Kidney (tissue), 10 donors: ENCODE measurements at regions not wholly inside any gene's neighbourhood (a gene's known extent, or its start where the extent isn't known, plus 50 kb on each side); places are given as distances from the start of the nearest gene placed in this dataset.
"Not testable (repeated sequence)": the region's sequence is repeated elsewhere in the genome, so short reads cannot be mapped to it uniquely, and the experiment has no call there.

Experiments
- DNase-seq, 5 donors: peaks; one replicate each; pipeline ENCODE4 v3.0.0-alpha.2; 2013 to 2020
- FAIRE-seq: peaks from 2 replicates; lab custom pipeline; 2012; peaks lifted over from hg19 to GRCh38; lab: Jason Lieb, UNC
- H3K27ac ChIP-seq, 2 donors: one replicate each; pipeline ENCODE4 v1.7.0; 2013; ENCODE audit warnings: low read depth in 2 of 2, low read length in 2 of 2, inconsistent platforms in 1 of 2
- H3K27me3 ChIP-seq: one replicate; pipeline ENCODE4 v1.7.1; 2013; ENCODE audit warnings: low read length, inconsistent platforms; ENCODE audit not compliant: control insufficient read depth, insufficient read depth
- H3K36me3 ChIP-seq, 3 donors: one replicate each; pipeline versions ENCODE4 v1.7.0 to v1.7.1; 2013; ENCODE audit warnings: low read length in 3 of 3, control low read depth in 1 of 3, inconsistent platforms in 1 of 3; ENCODE audit not compliant: insufficient read depth in 3 of 3, control insufficient read depth in 2 of 3
- H3K4me1 ChIP-seq, 3 donors: one replicate each; pipeline versions ENCODE4 v1.7.0 to v1.7.1; 2013; ENCODE audit warnings: low read length in 3 of 3, inconsistent platforms in 1 of 3, low read depth in 1 of 3; ENCODE audit not compliant: control insufficient read depth in 2 of 3, insufficient read depth in 2 of 3
- H3K4me3 ChIP-seq, 3 donors: one replicate each; pipeline versions ENCODE4 v1.7.0 to v1.8.1; 2013; ENCODE audit warnings: low read length in 3 of 3, control low read depth in 1 of 3, inconsistent platforms in 1 of 3
- H3K9ac ChIP-seq, 3 donors: one replicate each; pipeline versions ENCODE4 v1.7.0 to v1.7.1; 2013; ENCODE audit warnings: low read length in 3 of 3, control low read depth in 1 of 3, inconsistent platforms in 1 of 3
- H3K9me3 ChIP-seq, 3 donors: one replicate each; pipeline versions ENCODE4 v1.7.0 to v1.7.1; 2013; ENCODE audit warnings: low read length in 3 of 3, control low read depth in 1 of 3, inconsistent platforms in 1 of 3; ENCODE audit not compliant: control insufficient read depth in 2 of 3, insufficient read depth in 1 of 3
- intact Hi-C: fragments of 100-400 bp; cut with DNase I; formaldehyde crosslinking; loops from one replicate; pipeline ENCODE4 v1.11.1; 2022
- donor health status: control.
- donor health status: control.
- donor health status: DM: yes; HTN: yes; CAD: no.
- donor health status: Normal renal cell carcinoma (clear cell type).

DNA sequence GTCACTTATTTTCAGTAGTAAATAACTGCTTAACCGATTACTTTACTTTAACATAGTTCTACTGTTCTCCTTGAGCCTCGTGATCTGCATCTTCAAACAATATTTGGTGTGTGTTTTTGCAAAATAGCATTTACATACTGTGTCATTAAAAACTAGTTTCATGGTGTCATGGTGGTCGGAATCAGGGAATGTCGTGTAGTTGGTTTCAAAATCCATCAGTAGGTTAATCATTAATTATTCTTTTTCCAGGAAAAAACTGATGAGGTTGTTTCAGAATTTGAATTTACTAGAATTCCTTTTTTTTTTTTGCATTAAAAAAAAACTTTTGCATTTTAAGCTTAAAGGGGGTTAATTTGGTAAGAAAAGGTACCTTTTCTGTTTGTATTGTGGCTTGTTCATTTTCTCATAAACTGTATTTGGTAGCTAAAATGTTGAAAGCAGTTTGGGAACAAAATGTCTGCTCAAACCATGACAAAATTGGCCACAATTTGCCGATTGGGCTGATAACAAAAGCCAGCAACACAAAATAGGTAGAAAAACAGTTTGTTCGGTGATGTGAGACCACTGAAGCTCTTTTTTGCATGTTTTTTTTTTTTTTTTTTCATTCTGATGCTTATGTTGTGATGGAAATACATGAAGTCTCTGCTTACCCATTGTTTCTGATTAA lies 234.9 kb upstream of the PLGLB2 start:
- DNase-seq, H3K27me3 ChIP-seq, H3K9me3 ChIP-seq, H3K36me3 ChIP-seq, H3K4me3 ChIP-seq, FAIRE-seq, H3K9ac ChIP-seq, intact Hi-C loops, H3K4me1 ChIP-seq, H3K27ac ChIP-seq: not testable (repeated sequence)

DNA sequence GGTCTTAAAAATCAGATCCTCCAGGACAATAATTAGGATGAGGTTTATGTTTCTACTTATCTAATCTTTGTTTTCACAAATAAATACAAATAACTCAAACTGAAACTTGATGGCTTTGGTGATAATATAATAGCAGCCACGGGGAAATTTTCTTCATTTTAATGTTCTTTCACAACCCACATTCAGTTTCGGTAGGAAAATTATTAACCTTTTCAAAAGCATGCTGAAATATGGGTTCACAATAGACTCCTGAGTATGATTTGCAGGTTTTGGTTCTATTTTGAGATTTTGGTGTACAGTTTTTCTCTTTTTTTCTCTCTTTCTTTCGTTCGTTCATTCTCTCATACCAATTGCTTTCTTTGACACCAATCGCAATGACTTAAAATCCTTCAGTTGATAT lies 233.9 kb upstream of the PLGLB2 start:
- H3K9me3 ChIP-seq, H3K4me1 ChIP-seq, H3K27me3 ChIP-seq, H3K4me3 ChIP-seq, intact Hi-C loops, DNase-seq, FAIRE-seq, H3K27ac ChIP-seq, H3K36me3 ChIP-seq, H3K9ac ChIP-seq: not testable (repeated sequence)

DNA sequence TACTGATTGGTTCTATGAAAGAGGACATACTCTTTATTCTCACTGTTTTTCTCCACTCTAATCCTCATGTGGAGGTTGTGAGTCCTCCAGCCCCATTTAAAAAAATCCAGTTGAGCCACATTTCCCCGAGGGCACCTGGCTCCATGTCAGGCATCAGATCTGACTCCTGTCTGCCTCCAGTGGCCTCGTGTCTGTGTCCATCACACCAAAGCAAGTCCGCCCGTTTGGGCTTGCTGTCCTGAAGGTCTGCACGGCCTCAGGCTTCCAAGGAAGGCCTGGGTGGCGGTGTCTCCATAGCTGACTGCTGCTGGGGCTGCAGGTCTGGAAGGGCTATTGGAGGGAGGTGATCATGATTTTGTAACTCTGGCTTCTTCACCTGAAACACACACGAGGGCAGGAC lies 233.4 kb upstream of the PLGLB2 start:
- H3K9me3 ChIP-seq, H3K27ac ChIP-seq, DNase-seq, FAIRE-seq, H3K9ac ChIP-seq, H3K4me3 ChIP-seq, H3K36me3 ChIP-seq, H3K27me3 ChIP-seq, intact Hi-C loops, H3K4me1 ChIP-seq: not testable (repeated sequence)

DNA sequence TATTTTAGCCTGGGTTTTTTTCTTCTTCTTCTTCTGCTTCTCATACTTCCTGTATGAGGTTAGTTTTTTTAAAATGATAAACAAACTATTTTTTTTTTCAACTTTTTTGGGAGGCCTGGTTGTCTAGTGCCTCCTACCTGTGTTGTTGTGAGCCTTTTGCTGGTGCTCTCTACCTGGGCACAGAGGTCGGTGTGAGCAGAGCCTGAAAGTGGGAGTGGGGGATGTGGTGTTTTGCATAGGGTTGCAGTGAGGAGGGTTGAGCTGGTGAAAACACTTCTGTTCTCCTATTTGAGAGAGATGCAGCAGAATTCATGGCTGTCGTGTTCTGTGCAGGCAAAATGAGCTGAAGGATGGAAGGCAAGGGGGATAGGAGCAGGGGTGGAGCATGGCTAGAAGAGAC lies 232.7 kb upstream of the PLGLB2 start:
- H3K27ac ChIP-seq, intact Hi-C loops, H3K27me3 ChIP-seq, H3K9ac ChIP-seq, H3K9me3 ChIP-seq, FAIRE-seq, H3K4me1 ChIP-seq, DNase-seq, H3K36me3 ChIP-seq, H3K4me3 ChIP-seq: not testable (repeated sequence)

DNA sequence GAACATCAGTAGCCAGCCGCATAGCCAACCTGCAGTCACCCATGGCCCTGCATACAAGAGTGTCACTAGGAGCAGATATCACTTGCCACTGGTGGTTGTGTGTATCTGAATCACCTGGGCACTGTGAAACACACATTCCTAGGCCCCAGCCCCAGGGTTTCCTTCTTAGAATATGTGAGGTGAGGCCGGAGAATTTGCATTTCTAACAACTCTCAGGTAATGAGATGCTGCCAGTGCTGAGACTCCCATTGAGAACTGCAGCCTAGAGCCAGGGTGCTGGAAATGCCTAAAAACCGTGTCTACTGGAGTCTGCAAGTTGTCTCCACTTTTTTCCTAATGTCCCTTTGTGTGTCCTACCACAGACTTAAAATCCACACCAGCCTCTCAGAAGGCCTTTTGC lies 232.0 kb upstream of the PLGLB2 start:
- H3K4me3 ChIP-seq, H3K36me3 ChIP-seq, DNase-seq, H3K27me3 ChIP-seq, intact Hi-C loops, FAIRE-seq, H3K27ac ChIP-seq, H3K4me1 ChIP-seq, H3K9me3 ChIP-seq, H3K9ac ChIP-seq: not testable (repeated sequence)

DNA sequence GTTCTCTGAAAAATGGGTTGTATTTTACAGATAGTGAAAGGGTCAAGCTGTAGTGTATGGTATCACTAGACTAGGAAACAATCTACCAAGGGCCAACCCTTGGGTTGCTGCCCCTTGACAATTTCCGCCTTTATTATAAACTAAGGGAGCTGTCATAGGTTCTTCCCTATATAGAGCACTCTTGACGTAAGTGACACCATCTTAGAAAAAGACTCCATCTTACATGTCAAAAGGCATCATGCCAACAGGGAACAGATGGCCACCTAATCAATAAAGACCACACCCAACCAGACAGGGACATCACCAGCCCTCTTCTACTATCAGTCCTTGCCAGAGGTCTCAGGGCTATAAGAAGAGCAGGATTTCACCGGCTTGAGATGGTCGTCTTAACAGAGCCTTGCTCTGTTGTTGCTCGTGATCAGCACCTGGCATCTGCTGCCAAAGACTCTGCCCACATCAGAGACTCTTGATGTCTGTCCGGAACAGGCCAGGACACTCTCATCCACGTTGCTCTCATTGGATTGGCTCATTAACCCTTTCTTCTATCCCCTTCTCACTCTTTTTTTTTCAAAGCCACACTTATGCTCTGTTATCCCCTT lies 231.4 kb upstream of the PLGLB2 start:
- H3K9ac ChIP-seq, FAIRE-seq, H3K4me3 ChIP-seq, H3K27me3 ChIP-seq, intact Hi-C loops, DNase-seq, H3K36me3 ChIP-seq, H3K9me3 ChIP-seq, H3K4me1 ChIP-seq, H3K27ac ChIP-seq: not testable (repeated sequence)

DNA sequence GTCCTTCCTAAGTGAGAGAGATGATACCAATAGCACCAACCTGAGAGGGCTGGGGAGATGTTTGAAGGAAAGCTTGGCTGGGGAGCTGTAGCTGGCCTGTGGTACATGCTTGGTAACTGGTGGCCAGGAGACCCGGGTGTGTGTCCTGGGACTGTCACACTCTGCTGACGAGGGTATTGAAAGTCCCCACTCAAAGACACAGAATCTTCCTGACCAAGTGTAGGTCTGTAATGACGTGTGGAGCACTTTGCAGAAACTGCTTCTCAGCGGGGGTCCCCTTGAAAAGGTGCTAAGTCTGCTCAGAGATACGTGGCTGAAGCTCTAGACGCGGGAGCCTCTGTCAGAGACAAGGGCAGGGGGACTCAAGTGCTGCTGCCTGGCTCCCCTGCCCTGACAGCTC lies 230.4 kb upstream of the PLGLB2 start:
- H3K27ac ChIP-seq, H3K27me3 ChIP-seq, FAIRE-seq, DNase-seq, H3K4me3 ChIP-seq, H3K9ac ChIP-seq, H3K9me3 ChIP-seq, H3K36me3 ChIP-seq, intact Hi-C loops, H3K4me1 ChIP-seq: not testable (repeated sequence)

DNA sequence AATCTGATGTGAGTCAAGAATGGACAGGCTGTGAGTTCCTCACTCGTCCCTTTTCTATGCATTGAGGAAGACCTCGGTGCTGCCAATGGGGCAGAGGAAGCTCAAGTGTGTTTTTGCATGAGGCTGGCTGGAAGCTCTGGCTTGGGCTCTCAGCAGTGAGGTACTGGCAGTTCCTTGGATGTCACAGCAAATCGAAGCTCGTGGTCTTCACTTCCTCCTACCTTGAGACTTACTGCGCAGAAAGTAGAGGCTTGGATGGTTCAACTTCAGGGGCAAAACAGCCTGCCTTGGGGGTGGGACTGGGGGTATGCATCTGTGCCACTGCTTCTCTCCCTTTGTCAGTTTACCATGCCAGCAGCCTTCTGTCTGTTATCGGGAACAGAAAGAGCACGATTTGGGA lies 229.8 kb upstream of the PLGLB2 start:
- H3K4me1 ChIP-seq, DNase-seq, H3K36me3 ChIP-seq, FAIRE-seq, intact Hi-C loops, H3K9me3 ChIP-seq, H3K9ac ChIP-seq, H3K27me3 ChIP-seq, H3K4me3 ChIP-seq, H3K27ac ChIP-seq: not testable (repeated sequence)
